SK-N-MC (cell line): ENCODE measurements at regions not wholly inside any gene's neighbourhood (a gene's known extent, or its start where the extent isn't known, plus 50 kb on each side); places are given as distances from the start of the nearest gene placed in this dataset.

Experiments
- DNase-seq: peaks from one replicate; pipeline ENCODE4 v3.0.0-alpha.2; 2011; ENCODE audit warnings: low read depth, low spot score
- H3K27ac ChIP-seq: fragments of 200-600 bp; sonication (generic); 2 replicates; pipeline ENCODE4 v1.5.1; 2016; ENCODE audit warnings: mixed run types
- H3K36me3 ChIP-seq: fragments of 200-600 bp; sonication (generic); 2 replicates; pipeline ENCODE4 v1.6.1; 2017; ENCODE audit warnings: antibody characterized with exemption, low read length, mixed read lengths; ENCODE audit not compliant: insufficient read depth
- H3K4me3 ChIP-seq: fragments of 200-600 bp; sonication (generic); 2 replicates; pipeline ENCODE4 v1.5.1; 2016
- H3K9ac ChIP-seq: fragments of 200-600 bp; sonication (generic); 2 replicates; pipeline ENCODE4 v1.8.0; 2017; ENCODE audit warnings: mixed run types, mixed read lengths; ENCODE audit not compliant: insufficient read length
- H3K9me3 ChIP-seq: fragments of 200-600 bp; sonication (generic); 2 replicates; pipeline ENCODE4 v1.6.1; 2017; ENCODE audit warnings: low read depth, mild to moderate bottlenecking, antibody characterized with exemption, low read length, moderate library complexity, mixed read lengths
- EZH2 ChIP-seq: fragments of 200-600 bp; sonication (generic); IDR thresholded peaks from one replicate; pipeline ENCODE4 v1.6.1; 2017; ENCODE audit warnings: antibody characterized with exemption
- FOXP2 ChIP-seq: optimal IDR thresholded peaks from 2 replicates; pipeline ENCODE3; 2011; ENCODE audit warnings: mild to moderate bottlenecking, moderate library complexity; ENCODE audit not compliant: insufficient read depth; ENCODE audit errors: extremely low read length, control extremely low read depth
- POLR2AphosphoS5 ChIP-seq: IDR thresholded peaks from 2 replicates; pipeline ENCODE4 v1.6.1; 2012; ENCODE audit warnings: mild to moderate bottlenecking, low read depth, low read length, borderline replicate concordance

DNA sequence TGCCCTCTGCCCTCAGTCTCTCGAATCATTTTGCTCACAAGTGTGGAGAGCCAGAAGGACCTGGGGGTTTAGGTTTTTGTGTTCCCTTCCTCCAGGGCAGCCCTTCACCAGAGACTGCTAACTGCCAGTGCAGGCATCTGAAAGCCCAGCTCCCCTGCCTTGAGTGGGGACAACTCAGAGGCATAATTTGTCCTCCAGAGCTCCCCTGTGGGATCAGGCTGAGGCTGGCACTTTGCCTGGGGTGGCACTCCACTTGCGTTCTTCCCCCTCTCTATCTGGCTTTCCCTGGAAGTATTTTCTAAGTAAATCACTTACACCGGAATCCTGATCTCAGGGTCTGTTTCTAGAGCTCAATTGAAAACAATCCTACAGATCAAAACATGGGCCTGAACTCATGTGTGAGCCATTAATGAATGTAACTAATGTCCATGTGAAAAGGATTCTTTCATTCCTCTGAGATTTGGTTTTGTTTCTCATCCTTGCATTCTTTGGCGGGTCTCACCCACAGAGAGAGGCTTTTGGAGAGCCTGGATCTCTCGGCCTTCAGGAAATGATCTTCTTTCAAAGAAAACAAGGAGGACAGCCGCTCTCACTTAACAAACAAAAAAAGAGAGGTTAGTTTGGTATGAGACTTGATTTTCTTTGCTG is 125.7 kb upstream of the RIPOR2 start:
- H3K27ac ChIP-seq = peak overlapping the region; percentile 17; the same call in 1 of the 2 replicates
- peak overlapping the region; percentile 35 for H3K9ac ChIP-seq
- H3K9me3 ChIP-seq = no peaks in the 10 kb centered on the region
- TF ChIP-seq POLR2AphosphoS5 = no peak
- no peak for TF ChIP-seq FOXP2
- no peak for TF ChIP-seq EZH2
- H3K36me3 ChIP-seq = no peaks in the 10 kb centered on the region
- H3K4me3 ChIP-seq = no peak overlapping the region
- DNase-seq = no peak

DNA sequence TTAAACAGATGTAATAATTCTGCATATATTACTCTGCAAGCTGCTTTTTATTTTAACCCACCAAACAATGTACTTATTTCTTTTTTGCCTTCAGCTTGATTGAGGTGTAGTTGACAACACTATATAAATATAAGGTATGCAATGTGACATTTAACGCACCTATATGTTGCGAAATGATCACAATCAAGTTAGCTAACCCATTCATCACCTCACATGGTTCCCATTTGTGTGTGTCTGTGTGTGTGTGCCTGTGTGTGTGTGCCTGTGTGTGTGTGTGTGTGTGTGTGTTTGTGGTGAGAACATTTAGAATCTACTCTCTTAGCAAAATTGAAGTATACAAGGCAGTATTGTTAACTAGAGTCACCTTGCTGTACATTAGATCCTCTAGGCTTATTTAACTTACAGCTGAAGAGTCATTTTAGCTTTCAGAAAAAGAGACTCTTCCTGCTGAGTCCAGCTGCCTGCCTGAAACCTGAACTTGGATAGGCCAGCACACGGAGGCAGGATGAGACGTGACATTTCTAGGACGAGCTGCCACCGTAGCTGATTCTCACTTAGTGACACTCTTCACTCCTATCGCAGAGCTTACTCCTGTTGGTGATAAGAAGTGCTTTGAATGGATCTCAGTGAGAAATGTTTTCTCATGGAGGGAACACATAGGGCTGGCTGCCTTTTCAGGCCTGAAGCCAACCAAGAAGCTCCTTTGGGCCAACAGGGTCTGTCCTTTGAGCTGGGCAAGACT is 126.5 kb upstream of the RIPOR2 start:
- DNase-seq = no peak
- Histone ChIP-seq H3K9me3 (no peaks in the 10 kb centered on the region), H3K27ac (no peak overlapping the region; the same call in 1 of the 2 replicates)

GRCh38 chr6:25064006-25064405 is 128.2 kb upstream of the RIPOR2 start:
- Histone ChIP-seq H3K4me3 (no peak overlapping the region), H3K27ac (no peak overlapping the region), H3K9me3 (no peaks in the 10 kb centered on the region), H3K36me3 (no peaks in the 10 kb centered on the region), H3K9ac (no peak overlapping the region)
- TF ChIP-seq EZH2 (no peak), POLR2AphosphoS5 (no peak), FOXP2 (no peak)
- no peak for DNase-seq

More for the DNA sequence above, 126.5 kb upstream of the RIPOR2 start:
- TF ChIP-seq FOXP2 (no peak), POLR2AphosphoS5 (no peak), EZH2 (no peak)
- Histone ChIP-seq H3K9ac (no peak overlapping the region), H3K36me3 (no peaks in the 10 kb centered on the region), H3K4me3 (no peak overlapping the region)

DNA sequence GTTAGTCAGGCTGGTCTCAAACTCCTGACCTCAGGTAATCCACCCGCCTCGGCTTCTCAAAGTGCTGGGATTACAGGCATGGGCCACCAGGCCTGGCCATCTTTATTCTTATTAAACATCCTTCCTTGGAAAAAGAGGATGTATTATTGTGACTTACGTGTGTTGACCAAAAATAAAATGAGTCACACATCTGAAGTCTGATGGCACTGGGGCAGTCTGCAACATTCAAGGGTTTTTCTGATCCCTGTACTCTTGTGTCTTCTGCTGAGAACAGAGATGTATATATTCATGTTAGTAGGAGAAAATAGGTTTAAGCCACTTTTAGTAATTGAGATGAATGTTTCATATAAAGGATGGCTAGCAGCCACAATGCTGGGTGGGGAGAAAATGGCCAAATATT is 129.9 kb upstream of the RIPOR2 start:
- TF ChIP-seq FOXP2 (no peak), EZH2 (no peak), POLR2AphosphoS5 (no peak)
- H3K36me3 ChIP-seq = no peaks in the 10 kb centered on the region
- no peak overlapping the region for H3K9ac ChIP-seq
- no peak overlapping the region for H3K27ac ChIP-seq
- no peaks in the 10 kb centered on the region for H3K9me3 ChIP-seq
- H3K4me3 ChIP-seq = no peak overlapping the region
- DNase-seq = no peak

DNA sequence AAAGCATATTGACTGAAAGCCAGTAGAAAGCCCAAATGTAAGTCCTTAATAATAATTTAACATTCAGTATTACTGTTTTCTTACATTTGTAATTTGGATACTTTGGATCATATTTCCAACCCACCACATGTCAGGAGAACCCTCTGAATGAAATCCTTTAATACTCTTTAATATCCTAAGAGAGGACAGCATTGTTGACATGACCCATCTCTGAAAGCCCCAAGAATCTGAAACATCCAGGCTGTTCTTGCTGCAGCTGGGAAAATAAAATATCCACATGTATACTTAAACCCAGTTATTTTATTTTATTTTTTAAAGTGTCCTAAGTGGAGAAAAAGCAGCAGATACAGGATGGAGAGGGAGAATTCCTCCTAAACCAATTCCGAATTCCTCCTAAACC is 130.8 kb upstream of the RIPOR2 start:
- no peak overlapping the region for H3K9ac ChIP-seq
- no peak overlapping the region for H3K27ac ChIP-seq
- H3K4me3 ChIP-seq = no peak overlapping the region
- DNase-seq = no peak
- TF ChIP-seq POLR2AphosphoS5 = no peak
- no peak for TF ChIP-seq EZH2
- TF ChIP-seq FOXP2 = no peak
- H3K36me3 ChIP-seq = no peaks in the 10 kb centered on the region
- no peaks in the 10 kb centered on the region for H3K9me3 ChIP-seq

GRCh38 chr6:25068866-25069265 is 133.1 kb upstream of the RIPOR2 start:
- H3K9me3 ChIP-seq = no peaks in the 10 kb centered on the region
- H3K27ac ChIP-seq = no peak overlapping the region
- no peaks in the 10 kb centered on the region for H3K36me3 ChIP-seq
- TF ChIP-seq POLR2AphosphoS5 (no peak), FOXP2 (no peak), EZH2 (no peak)
- H3K9ac ChIP-seq = no peak overlapping the region
- no peak for DNase-seq
- H3K4me3 ChIP-seq = no peak overlapping the region

- DNase-seq = peak; percentile 73
- Histone ChIP-seq H3K27ac (no peak overlapping the region), H3K9ac (no peak overlapping the region), H3K9me3 (no peaks in the 10 kb centered on the region), H3K4me3 (peak overlapping the region; percentile 70), H3K36me3 (no peaks in the 10 kb centered on the region)
- TF ChIP-seq EZH2 (no peak), FOXP2 (no peak), POLR2AphosphoS5 (no peak)
Measured at GRCh38 chr6:25070547-25071366, 135.0 kb upstream of the RIPOR2 start.

DNA sequence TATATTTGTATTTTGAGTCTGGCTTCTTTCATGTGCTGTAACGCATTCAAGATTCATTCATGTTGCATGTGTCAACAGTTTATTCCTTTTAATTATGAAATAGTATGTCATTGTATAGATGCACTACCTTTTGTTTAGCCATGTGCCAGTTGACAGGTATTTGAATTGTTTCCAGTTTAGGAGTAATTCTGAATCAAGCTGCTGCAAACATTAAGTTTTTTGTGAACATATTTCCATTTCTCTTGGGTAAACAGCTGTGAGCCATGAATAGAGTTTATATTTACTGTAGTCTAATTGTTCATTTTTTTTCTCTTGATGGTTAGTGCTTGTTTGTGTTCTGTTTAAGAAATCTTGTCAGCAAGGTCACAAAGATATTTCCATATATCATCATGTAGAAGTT is 142.4 kb upstream of the RIPOR2 start:
- Histone ChIP-seq H3K9me3 (no peaks in the 10 kb centered on the region), H3K27ac (no peak overlapping the region), H3K9ac (no peak overlapping the region), H3K4me3 (no peak overlapping the region), H3K36me3 (no peaks in the 10 kb centered on the region)
- no peak for TF ChIP-seq FOXP2
- TF ChIP-seq POLR2AphosphoS5 = no peak
- TF ChIP-seq EZH2 = no peak
- no peak for DNase-seq
